Smooth muscle cell (in vitro differentiated cells): ENCODE measurements at regions not wholly inside any gene's neighbourhood (a gene's known extent, or its start where the extent isn't known, plus 50 kb on each side); places are given as distances from the start of the nearest gene placed in this dataset.

ENCODE experiments used
- DNase-seq: peaks from one replicate; lab custom pipeline; 2025; ENCODE audit not compliant: unreplicated experiment; lab: John Stamatoyannopoulos, UW
- H2AFZ ChIP-seq: fragments of 200-600 bp; sonication (generic); 2 replicates; pipeline ENCODE4 v1.6.0; 2016; ENCODE audit warnings: antibody characterized with exemption, low read depth, mild to moderate bottlenecking
- H3F3A ChIP-seq: fragments of 200-600 bp; sonication (generic); 2 replicates; pipeline ENCODE4 v1.6.0; 2017; ENCODE audit warnings: antibody characterized with exemption, low read depth
- H3K27ac ChIP-seq: fragments of 200-600 bp; sonication (generic); 2 replicates; pipeline ENCODE4 v1.5.1; 2016; ENCODE audit warnings: low read depth, mild to moderate bottlenecking
- H3K27me3 ChIP-seq: fragments of 200-600 bp; sonication (generic); 2 replicates; pipeline ENCODE4 v1.6.1; 2016; ENCODE audit warnings: low read depth, mild to moderate bottlenecking
- H3K36me3 ChIP-seq: fragments of 200-600 bp; sonication (generic); 2 replicates; pipeline ENCODE4 v1.5.1; 2016; ENCODE audit warnings: low read depth
- H3K4me1 ChIP-seq: fragments of 200-600 bp; sonication (generic); 2 replicates; pipeline ENCODE4 v1.5.1; 2016; ENCODE audit warnings: low read depth
- H3K4me2 ChIP-seq: fragments of 200-600 bp; sonication (generic); 2 replicates; pipeline ENCODE4 v1.6.0; 2016; ENCODE audit warnings: mild to moderate bottlenecking
- H3K4me3 ChIP-seq: fragments of 200-600 bp; sonication (generic); 2 replicates; pipeline ENCODE4 v1.5.1; 2016; ENCODE audit warnings: mild to moderate bottlenecking
- H3K79me2 ChIP-seq: fragments of 200-600 bp; sonication (generic); 2 replicates; pipeline ENCODE4 v1.6.0; 2016; ENCODE audit warnings: low read depth, mild to moderate bottlenecking
- H3K9ac ChIP-seq: fragments of 200-600 bp; sonication (generic); 2 replicates; pipeline ENCODE4 v1.6.0; 2016; ENCODE audit warnings: low read depth
- H3K9me3 ChIP-seq: fragments of 200-600 bp; sonication (generic); replicated peaks from 2 replicates; pipeline ENCODE4 v1.5.1; 2016; ENCODE audit warnings: low read depth
- H4K20me1 ChIP-seq: fragments of 200-600 bp; sonication (generic); 2 replicates; pipeline ENCODE4 v1.6.0; 2016; ENCODE audit warnings: low read depth
- WGBS: methylation state at CpG from one replicate; pipeline ENCODE4 v1.1.7; 2016; ENCODE audit warnings: low lambda C conversion rate; 5-methylcytosine and 5-hydroxymethylcytosine counted together
- TF ChIP-seq, protein P1 (sequence below): fragments of 200-600 bp; sonication (generic); IDR thresholded peaks from 2 replicates; pipeline ENCODE4 v1.5.1; 2017; ENCODE audit warnings: borderline replicate concordance, mild to moderate bottlenecking, antibody characterized with exemption; ENCODE audit not compliant: insufficient read depth, poor library complexity, severe bottlenecking

DNA sequence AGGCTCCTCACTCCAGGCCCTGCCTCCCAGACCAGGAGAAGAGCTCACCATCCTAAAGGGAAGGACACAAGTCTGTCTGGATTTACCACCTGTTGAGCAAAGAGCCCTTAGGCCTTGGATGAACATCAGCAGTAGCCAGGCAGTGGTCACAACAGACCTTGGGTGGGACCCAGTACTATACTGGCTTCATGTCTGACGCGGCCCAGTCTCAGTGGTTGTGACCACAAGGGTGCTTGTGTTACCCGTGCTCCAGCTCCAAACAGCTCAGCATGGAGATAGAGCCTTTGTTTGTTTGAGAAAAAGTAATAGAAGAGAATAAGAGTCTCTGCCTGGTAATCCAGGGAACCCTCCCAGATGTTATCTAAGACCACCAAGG lies 617.4 kb downstream of the BRINP1 start:
- no peak for DNase-seq
- Histone ChIP-seq H3K4me3 (no peak overlapping the region), H3K9ac (no peak overlapping the region), H3K4me2 (no peak overlapping the region), H3K9me3 (no peaks in the 10 kb centered on the region), H3K4me1 (no peaks in the 10 kb centered on the region), H3K27ac (no peak overlapping the region), H3K79me2 (no peaks in the 10 kb centered on the region), H2AFZ (no peak overlapping the region), H3F3A (no peaks in the 10 kb centered on the region), H3K27me3 (no peaks in the 10 kb centered on the region), H4K20me1 (no peaks in the 10 kb centered on the region), H3K36me3 (no peaks in the 10 kb centered on the region)
- TF ChIP-seq, protein P1, sequence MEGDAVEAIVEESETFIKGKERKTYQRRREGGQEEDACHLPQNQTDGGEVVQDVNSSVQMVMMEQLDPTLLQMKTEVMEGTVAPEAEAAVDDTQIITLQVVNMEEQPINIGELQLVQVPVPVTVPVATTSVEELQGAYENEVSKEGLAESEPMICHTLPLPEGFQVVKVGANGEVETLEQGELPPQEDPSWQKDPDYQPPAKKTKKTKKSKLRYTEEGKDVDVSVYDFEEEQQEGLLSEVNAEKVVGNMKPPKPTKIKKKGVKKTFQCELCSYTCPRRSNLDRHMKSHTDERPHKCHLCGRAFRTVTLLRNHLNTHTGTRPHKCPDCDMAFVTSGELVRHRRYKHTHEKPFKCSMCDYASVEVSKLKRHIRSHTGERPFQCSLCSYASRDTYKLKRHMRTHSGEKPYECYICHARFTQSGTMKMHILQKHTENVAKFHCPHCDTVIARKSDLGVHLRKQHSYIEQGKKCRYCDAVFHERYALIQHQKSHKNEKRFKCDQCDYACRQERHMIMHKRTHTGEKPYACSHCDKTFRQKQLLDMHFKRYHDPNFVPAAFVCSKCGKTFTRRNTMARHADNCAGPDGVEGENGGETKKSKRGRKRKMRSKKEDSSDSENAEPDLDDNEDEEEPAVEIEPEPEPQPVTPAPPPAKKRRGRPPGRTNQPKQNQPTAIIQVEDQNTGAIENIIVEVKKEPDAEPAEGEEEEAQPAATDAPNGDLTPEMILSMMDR, result no peak
- WGBS, result 91% methylated on average over 3 of the region's 3 CpGs

DNA sequence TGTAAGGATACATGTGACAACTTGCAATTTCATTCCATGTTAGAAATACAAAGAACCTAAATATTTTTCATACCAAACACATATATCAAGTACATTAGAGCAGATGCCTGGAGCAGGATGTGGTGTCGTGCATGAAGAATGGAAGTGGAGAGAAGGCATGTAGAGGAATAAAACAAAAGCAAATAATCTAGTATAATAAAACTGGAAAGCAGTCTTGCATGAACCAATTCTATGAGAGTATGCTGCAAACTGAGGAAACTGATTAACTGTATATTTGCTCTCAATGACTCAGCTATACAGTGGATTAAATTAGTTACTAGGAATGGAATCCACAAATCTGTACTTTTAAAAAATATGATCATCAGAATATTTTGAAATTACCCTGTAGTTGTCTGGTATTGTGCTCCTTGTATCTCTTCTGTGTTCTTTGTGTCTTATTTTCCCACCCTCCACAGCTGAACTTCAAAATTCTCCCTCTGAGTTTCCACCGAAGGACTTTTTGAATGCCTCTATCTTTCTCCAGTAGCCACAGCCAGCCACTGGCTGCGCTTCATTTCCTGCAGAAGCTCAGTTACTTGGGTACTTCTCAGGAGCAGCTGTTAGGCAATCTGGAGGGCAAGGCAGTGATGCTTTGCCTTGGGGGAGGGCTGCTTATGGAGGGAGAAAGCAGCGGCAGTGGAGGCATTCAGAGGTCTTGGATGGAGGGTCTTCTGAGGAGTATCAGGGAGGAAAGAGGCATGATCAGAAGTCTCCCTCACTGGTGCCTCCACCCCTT lies 608.0 kb downstream of the BRINP1 start:
- Histone ChIP-seq H3K9me3 (no peaks in the 10 kb centered on the region), H3K36me3 (no peaks in the 10 kb centered on the region), H3K79me2 (no peaks in the 10 kb centered on the region), H3K27ac (no peak overlapping the region), H3F3A (no peaks in the 10 kb centered on the region), H3K4me1 (no peaks in the 10 kb centered on the region), H3K27me3 (no peaks in the 10 kb centered on the region), H3K4me2 (peak overlapping the region; percentile 46), H2AFZ (no peak overlapping the region), H3K9ac (no peak overlapping the region), H4K20me1 (no peaks in the 10 kb centered on the region), H3K4me3 (no peak overlapping the region)
- DNase-seq, result no peak
- WGBS, result 53% methylated on average over 4 of the region's 4 CpGs
- TF ChIP-seq, protein P1, result no peak

DNA sequence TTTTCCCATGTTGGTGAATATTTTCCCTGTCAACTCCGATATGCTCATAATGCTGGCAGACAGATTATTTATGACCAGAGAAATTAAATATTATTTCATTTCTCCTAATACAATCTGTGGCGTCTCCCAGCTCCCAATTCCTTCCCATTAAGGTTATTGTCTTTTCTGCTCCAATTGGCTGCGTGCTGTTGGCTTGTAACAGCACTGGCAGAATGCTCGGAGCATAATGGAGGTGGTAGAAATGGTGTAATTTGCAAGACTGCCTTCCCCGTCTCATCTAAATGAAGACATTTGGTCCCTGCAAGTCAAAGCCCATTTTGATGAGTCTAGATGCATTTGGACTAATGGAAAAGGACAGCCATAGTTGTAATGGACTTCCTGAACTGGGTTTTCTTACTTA lies 601.7 kb downstream of the BRINP1 start:
- H3K79me2 ChIP-seq, result no peaks in the 10 kb centered on the region
- H3F3A ChIP-seq, result no peaks in the 10 kb centered on the region
- 89% methylated on average over 5 of the region's 5 CpGs for WGBS
- no peak overlapping the region for H3K4me3 ChIP-seq
- H2AFZ ChIP-seq, result no peak overlapping the region
- H3K4me2 ChIP-seq, result no peak overlapping the region
- no peak overlapping the region for H3K27ac ChIP-seq
- H4K20me1 ChIP-seq, result no peaks in the 10 kb centered on the region
- H3K4me1 ChIP-seq, result no peaks in the 10 kb centered on the region
- DNase-seq, result no peak
- H3K9ac ChIP-seq, result no peak overlapping the region
- TF ChIP-seq, protein P1, result no peak
- no peaks in the 10 kb centered on the region for H3K9me3 ChIP-seq
- no peaks in the 10 kb centered on the region for H3K27me3 ChIP-seq
- H3K36me3 ChIP-seq, result no peaks in the 10 kb centered on the region

DNA sequence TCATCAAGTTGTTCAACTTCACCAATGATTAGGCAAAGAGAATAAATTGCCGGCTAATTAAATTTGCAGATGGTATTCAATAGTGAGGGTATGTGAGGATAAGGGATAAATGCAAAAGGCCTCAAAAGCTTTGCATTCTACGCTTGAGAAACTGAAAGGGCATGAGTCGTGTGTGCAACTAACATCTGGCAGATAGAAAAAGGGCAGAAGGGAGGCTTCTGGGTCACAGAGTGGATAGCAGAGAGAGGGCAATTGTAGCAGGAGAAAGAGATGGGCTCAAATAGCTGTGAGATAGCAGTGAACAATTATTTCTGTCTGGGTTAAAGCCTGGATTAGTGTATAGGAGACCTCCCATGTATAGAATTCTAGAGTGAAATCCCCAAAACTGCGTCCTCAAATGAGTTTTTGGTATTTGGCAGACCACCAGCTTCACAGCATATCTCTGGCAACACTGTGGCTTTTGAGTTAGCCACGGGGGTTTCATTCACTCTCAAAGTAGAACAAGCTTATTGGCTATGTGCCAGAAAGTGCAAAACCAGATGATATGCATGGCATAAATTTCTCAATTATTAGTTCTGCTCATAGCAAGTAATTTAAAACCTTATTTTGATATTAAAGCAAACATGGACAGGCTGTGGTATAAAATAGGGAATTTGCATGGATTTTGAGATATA lies 586.3 kb downstream of the BRINP1 start:
- no peak for DNase-seq
- H3F3A ChIP-seq, result peaks cover 4% of the 10 kb centered on the region
- H3K9me3 ChIP-seq, result no peaks in the 10 kb centered on the region
- H3K9ac ChIP-seq, result no peak overlapping the region
- H3K4me1 ChIP-seq, result no peaks in the 10 kb centered on the region
- 35% methylated on average over 5 of the region's 5 CpGs for WGBS
- no peaks in the 10 kb centered on the region for H3K79me2 ChIP-seq
- H2AFZ ChIP-seq, result no peak overlapping the region
- TF ChIP-seq, protein P1, result no peak
- H3K27ac ChIP-seq, result no peak overlapping the region
- H4K20me1 ChIP-seq, result no peaks in the 10 kb centered on the region
- peaks cover 12% of the 10 kb centered on the region for H3K27me3 ChIP-seq
- H3K4me2 ChIP-seq, result no peak overlapping the region
- no peaks in the 10 kb centered on the region for H3K36me3 ChIP-seq
- no peak overlapping the region for H3K4me3 ChIP-seq
